HG03060 (cell line): ENCODE measurements at regions not wholly inside any gene's neighbourhood (a gene's known extent, or its start where the extent isn't known, plus 50 kb on each side); places are given as distances from the start of the nearest gene placed in this dataset.
A peak's percentile ranks its signal among the peaks of the same experiment; 100 is the strongest.

Source experiments
- ATAC-seq: cut with Tn5 transposase; IDR thresholded peaks from one replicate; pipeline ENCODE4 v1.9.1; 2021; ENCODE audit warnings: low read depth, moderate number of reproducible peaks; ENCODE audit not compliant: unreplicated experiment

DNA sequence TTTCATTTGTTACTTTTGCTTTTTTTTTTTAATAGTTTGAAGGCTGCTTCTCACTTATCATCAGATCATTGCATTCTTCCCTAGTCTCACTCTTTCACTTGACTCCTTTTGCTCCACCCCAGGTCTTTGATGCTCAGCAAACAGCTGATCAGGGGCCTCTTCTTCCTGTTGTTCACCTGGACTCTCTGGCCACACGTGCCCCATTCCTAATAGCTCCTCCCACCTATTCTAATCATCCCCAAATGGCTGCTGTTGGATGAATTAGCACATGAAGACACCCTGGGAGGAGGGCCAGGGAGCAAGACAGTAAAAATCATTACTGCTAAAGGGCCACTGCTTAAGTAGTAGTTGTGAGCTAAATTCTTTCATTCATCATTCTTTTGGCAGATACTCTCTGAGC, 119.5 kb downstream of the MAB21L3 start:
- no peak for ATAC-seq

DNA sequence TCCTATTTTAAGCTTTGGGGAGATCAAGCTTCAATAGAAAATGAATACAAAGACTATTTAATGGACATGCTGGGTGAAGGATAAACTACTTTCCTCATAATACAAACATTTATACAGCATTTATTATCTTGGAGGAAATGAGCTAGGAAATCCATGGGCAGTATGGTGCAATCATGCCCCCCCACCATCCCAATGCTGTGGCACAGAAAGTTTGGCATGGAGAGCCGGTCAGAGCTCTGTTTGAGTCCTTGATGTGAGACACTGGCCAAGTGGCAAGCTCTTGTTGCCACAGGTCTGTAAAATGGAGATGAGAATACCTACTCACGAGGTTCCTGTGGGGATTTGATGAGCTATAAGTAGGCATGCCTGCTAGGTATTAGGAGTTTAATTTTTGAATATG, 120.6 kb downstream of the MAB21L3 start:
- ATAC-seq: no peak

- ATAC-seq: peak; percentile 63
Measured at GRCh38 chr1:116232989-116233514, 121.9 kb downstream of the MAB21L3 start.

DNA sequence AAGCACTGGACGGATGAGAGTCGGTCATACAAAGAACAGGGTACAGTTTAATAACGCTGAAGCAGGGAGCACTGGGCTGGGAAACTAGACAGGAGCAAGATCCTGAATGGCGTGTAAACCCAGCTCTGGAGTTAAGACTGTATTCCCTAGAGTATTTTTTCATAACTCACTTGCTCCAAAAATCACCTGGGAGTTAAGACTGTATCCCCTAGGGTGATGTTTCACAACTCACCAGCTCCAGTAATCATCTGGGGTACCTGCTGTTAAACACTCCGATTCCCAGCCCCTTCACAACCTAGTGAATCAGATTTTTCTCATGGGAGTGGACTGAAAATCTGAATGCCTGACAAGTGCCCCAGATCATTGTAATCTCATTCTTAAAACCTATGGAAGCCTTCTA, 123.2 kb downstream of the MAB21L3 start:
- no peak for ATAC-seq

DNA sequence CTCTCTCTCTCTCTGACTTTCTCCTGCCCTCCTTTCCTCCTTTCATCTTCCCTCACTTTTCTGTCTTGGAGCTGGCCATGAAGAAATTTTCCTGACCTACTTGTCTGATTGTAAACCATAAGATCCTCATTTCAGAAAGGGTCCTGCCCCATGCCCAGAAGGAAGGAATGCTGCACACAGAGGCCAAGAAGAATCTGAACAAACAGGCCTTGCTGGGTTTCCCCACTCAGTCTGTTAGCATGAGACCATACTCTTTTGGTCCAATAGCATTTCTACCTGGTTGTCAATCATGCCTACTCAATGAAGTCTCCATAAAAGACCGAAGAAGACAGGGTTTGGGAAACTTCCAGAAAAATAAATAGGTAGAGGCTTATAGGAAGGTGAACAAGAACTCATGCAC, 128.7 kb downstream of the MAB21L3 start:
- ATAC-seq: no peak

GRCh38 chr1:116242741-116243140, 130.3 kb upstream of the ATP1A1 start:
- no peak for ATAC-seq

GRCh38 chr1:116243333-116244054, 129.6 kb upstream of the ATP1A1 start:
- no peak for ATAC-seq

DNA sequence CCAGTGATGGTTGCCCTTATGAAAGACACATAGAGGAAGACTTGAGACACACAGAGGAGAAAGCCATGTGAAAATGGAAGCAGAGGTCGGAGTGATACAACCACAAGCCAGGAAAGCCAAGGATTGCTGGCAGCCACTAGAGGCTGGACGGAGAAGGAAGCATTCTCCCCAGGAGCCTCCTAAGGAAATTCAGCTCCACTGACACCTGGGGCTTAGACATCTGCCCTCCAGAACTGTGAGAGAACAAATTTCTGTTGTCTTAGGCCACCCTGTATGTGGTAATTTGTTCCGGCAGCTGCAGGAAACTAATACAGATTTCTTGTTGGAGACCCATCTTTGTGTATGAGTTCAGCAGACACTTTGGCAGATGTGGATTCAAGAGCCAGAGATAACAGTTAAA, 126.9 kb upstream of the ATP1A1 start:
- ATAC-seq: no peak

- no peak for ATAC-seq
Measured at GRCh38 chr1:116252271-116252670, 120.8 kb upstream of the ATP1A1 start.

- no peak for ATAC-seq
Measured at GRCh38 chr1:116252785-116253184, 120.3 kb upstream of the ATP1A1 start.

GRCh38 chr1:116253566-116254382, 119.3 kb upstream of the ATP1A1 start:
- ATAC-seq: no peak

DNA sequence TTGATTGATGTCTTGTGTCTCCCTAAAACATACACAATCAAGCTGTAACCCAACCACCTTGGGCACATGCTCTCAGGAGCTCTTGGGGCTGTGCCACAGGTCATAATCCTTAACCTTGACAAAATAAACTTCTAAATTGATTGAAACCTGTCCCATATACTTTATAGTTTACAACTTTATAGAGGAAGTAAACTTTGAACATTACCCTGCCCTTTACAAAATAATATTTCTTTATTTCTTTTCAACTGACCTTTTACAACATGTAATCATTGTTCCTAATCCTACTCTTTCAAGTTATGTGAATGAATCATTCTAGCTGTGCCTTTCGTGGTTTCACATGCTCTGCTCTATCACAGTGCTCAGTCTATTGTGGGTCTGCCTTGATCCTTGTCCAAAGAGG, 118.3 kb upstream of the ATP1A1 start:
- no peak for ATAC-seq

DNA sequence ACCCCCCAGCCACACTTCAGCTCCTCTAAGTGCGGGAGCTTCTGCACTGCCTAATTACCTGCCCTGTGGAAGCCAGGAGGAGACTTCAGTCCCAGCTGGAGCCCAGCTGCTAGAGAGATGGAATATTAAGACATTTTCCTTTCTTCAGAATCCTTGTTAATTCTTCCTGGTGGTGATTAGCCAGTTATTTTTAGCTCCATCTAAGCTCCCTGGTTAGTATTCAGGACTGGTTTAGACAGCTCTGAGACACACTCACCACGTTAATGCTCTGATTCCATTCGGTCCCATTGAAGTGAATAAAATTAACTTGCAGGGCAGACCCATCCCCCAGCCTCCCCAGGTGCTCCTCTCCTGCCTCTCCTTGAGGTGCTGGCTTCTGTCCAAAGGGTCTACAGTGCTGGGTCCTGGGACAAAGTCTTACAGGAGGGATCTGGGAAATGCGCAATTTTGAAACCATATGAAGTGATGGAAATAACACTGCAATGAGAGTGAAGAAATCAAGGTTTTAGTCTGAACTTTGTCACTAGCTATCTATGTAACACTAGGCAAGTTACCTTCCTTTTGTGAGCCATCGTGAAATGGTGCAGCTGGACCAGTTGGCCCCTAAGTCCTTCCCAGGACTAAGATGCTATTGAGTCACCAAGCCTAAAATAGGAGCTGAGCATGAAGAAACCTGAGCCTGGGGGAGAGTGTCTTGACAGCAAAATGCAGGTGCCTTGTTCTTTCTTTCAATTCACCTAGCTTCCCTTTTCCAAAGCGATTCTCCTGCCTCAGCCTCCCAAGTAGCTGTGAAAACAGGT, 117.4 kb upstream of the ATP1A1 start:
- no peak for ATAC-seq

- no peak for ATAC-seq
Measured at GRCh38 chr1:116256286-116256649, 116.8 kb upstream of the ATP1A1 start.

- no peak for ATAC-seq
Measured at GRCh38 chr1:116256875-116257274, 116.2 kb upstream of the ATP1A1 start.

- ATAC-seq: no peak
Measured at GRCh38 chr1:116257341-116257767, 115.7 kb upstream of the ATP1A1 start.

GRCh38 chr1:116257836-116258235, 115.2 kb upstream of the ATP1A1 start:
- ATAC-seq: no peak

GRCh38 chr1:116258668-116259419, 114.2 kb upstream of the ATP1A1 start:
- ATAC-seq: no peak

DNA sequence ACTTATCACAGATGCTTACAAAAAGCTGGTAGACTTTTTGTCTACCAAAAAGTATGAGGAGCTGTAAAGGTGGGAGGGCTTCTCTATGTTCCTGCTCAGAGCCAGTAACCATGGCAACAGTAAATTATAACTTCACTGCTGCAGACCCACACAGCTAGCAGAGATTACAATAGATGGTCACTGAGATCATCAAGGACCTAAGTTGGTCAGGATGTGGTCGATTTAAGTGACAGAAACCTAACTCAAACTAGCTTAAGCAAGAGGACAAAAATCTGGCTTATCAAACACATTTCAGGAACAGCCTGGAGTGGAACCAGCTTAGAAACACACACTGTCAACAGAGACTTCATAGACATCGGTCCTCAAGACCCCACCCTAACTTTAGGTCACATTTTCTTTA, 113.4 kb upstream of the ATP1A1 start:
- no peak for ATAC-seq

- no peak for ATAC-seq
Measured at GRCh38 chr1:116260115-116260514, 112.9 kb upstream of the ATP1A1 start.
